Neural cell (in vitro differentiated cells): ENCODE measurements at regions not wholly inside any gene's neighbourhood (a gene's known extent, or its start where the extent isn't known, plus 50 kb on each side); places are given as distances from the start of the nearest gene placed in this dataset.

ENCODE experiments used
- H2AFZ ChIP-seq: fragments of 200-600, 300-800 bp; sonication (generic), shearing (Covaris generic); 2 replicates; pipeline ENCODE4 v1.6.0; 2014; ENCODE audit warnings: low read depth, mild to moderate bottlenecking, antibody characterized with exemption, low read length, moderate library complexity
- H3F3A ChIP-seq: fragments of 200-600 bp; shearing (Covaris generic); 2 replicates; pipeline ENCODE4 v1.6.1; 2016; ENCODE audit warnings: mild to moderate bottlenecking, moderate library complexity, mixed read lengths, antibody characterized with exemption, low read length; ENCODE audit not compliant: insufficient read depth, poor library complexity, severe bottlenecking
- H3K27ac ChIP-seq: fragments of 200-600, 300-800 bp; sonication (generic), shearing (Covaris generic); 2 replicates; pipeline ENCODE4 v1.5.1; 2014; ENCODE audit warnings: mild to moderate bottlenecking, low read length, moderate library complexity
- H3K27me3 ChIP-seq: fragments of 300-800, 200-600 bp; sonication (generic), shearing (Covaris generic); 2 replicates; pipeline ENCODE4 v1.6.0; 2014; ENCODE audit warnings: mild to moderate bottlenecking, low read depth, low read length, moderate library complexity; ENCODE audit not compliant: insufficient read depth
- H3K36me3 ChIP-seq: fragments of 300-800, 200-600 bp; sonication (generic), shearing (Covaris generic); 2 replicates; pipeline ENCODE4 v1.5.1; 2014; ENCODE audit warnings: mild to moderate bottlenecking, antibody characterized with exemption, low read length, moderate library complexity; ENCODE audit not compliant: insufficient read depth
- H3K4me2 ChIP-seq: fragments of 300-800, 200-600 bp; sonication (generic), shearing (Covaris generic); 2 replicates; pipeline ENCODE4 v1.6.0; 2014; ENCODE audit warnings: mild to moderate bottlenecking, low read length
- H3K4me3 ChIP-seq: fragments of 300-800, 200-600 bp; sonication (generic), shearing (Covaris generic); 2 replicates; pipeline ENCODE4 v1.5.1; 2014; ENCODE audit warnings: mild to moderate bottlenecking, low read length, moderate library complexity
- H3K79me2 ChIP-seq: fragments of 200-600 bp; shearing (Covaris generic); replicated peaks from 2 replicates; pipeline ENCODE4 v1.6.0; 2014; ENCODE audit warnings: mild to moderate bottlenecking, low read length, moderate library complexity; ENCODE audit not compliant: insufficient read depth
- H3K9ac ChIP-seq: fragments of 300-800, 200-600 bp; sonication (generic), shearing (Covaris generic); 2 replicates; pipeline ENCODE4 v1.6.1; 2016; ENCODE audit warnings: mild to moderate bottlenecking, low read length, mixed read lengths
- H3K9me2 ChIP-seq: fragments of 200-600 bp; shearing (Covaris generic); 2 replicates; pipeline ENCODE4 v1.6.1; 2016; ENCODE audit warnings: mild to moderate bottlenecking, low read length, mixed read lengths; ENCODE audit not compliant: insufficient read depth
- H3K9me3 ChIP-seq: fragments of 200-600, 300-800 bp; sonication (generic), shearing (Covaris generic); 2 replicates; pipeline ENCODE4 v1.6.1; 2016; ENCODE audit warnings: mild to moderate bottlenecking, mixed run types, low read length, moderate library complexity, mixed read lengths
- H4K20me1 ChIP-seq: fragments of 200-600 bp; shearing (Covaris generic); 2 replicates; pipeline ENCODE4 v1.6.1; 2016; ENCODE audit warnings: mild to moderate bottlenecking, mixed run types; ENCODE audit not compliant: insufficient read depth
- CTCF ChIP-seq: fragments of 450-650 bp; IDR thresholded peaks from 2 replicates; pipeline ENCODE4 v1.5.1; 2014; ENCODE audit warnings: antibody characterized with exemption, mild to moderate bottlenecking, moderate library complexity; ENCODE audit not compliant: poor library complexity, severe bottlenecking
- EP300 ChIP-seq: fragments of 450-650 bp; conservative IDR thresholded peaks from 2 replicates; pipeline ENCODE4 v1.6.1; 2014; ENCODE audit warnings: antibody characterized with exemption, mild to moderate bottlenecking, moderate library complexity; ENCODE audit not compliant: poor library complexity, severe bottlenecking
- EZH2 ChIP-seq: fragments of 200-600, 300-800 bp; shearing (Covaris generic), sonication (generic); IDR thresholded peaks from 2 replicates; pipeline ENCODE4 v1.6.1; 2014; ENCODE audit warnings: antibody characterized with exemption, low read length, borderline replicate concordance, mild to moderate bottlenecking; ENCODE audit not compliant: insufficient read depth, poor library complexity, severe bottlenecking
- MXI1 ChIP-seq: fragments of 450-650 bp; conservative IDR thresholded peaks from 2 replicates; pipeline ENCODE4 v1.6.1; 2014; ENCODE audit warnings: antibody characterized with exemption, mild to moderate bottlenecking; ENCODE audit not compliant: poor library complexity, severe bottlenecking
- POLR2AphosphoS5 ChIP-seq: IDR thresholded peaks from 2 replicates; pipeline ENCODE4 v1.6.1; 2012
- RAD21 ChIP-seq: fragments of 450-650 bp; conservative IDR thresholded peaks from 2 replicates; pipeline ENCODE4 v1.6.1; 2014; ENCODE audit warnings: antibody characterized with exemption, mild to moderate bottlenecking, moderate library complexity
- REST ChIP-seq: IDR thresholded peaks from 2 replicates; pipeline ENCODE4 v1.6.1; 2012; ENCODE audit warnings: borderline replicate concordance
- SMC3 ChIP-seq: fragments of 450-650 bp; conservative IDR thresholded peaks from 2 replicates; pipeline ENCODE4 v1.6.1; 2014; ENCODE audit warnings: antibody characterized with exemption, mild to moderate bottlenecking, moderate library complexity; ENCODE audit not compliant: poor library complexity
- TAF1 ChIP-seq: IDR thresholded peaks from 2 replicates; pipeline ENCODE4 v1.6.1; 2012; ENCODE audit warnings: low read depth

GRCh38 chr20:57938158-57939108 is 228.6 kb upstream of the PMEPA1 start:
- Histone ChIP-seq H3F3A (no peaks in the 10 kb centered on the region), H4K20me1 (no peaks in the 10 kb centered on the region)
- TF ChIP-seq MXI1 = no peak

GRCh38 chr20:57936636-57937385 is 227.0 kb upstream of the PMEPA1 start:
- Histone ChIP-seq H3K79me2 (no peaks in the 10 kb centered on the region), H3K27ac (no peak overlapping the region), H3F3A (no peaks in the 10 kb centered on the region), H3K4me3 (no peak overlapping the region), H4K20me1 (no peaks in the 10 kb centered on the region), H3K4me2 (no peak overlapping the region), H2AFZ (no peak overlapping the region), H3K9ac (no peak overlapping the region), H3K27me3 (no peaks in the 10 kb centered on the region), H3K9me2 (no peaks in the 10 kb centered on the region), H3K9me3 (no peaks in the 10 kb centered on the region), H3K36me3 (no peaks in the 10 kb centered on the region)
- TF ChIP-seq REST (no peak), TAF1 (no peak), EP300 (no peak), SMC3 (no peak), MXI1 (no peak), RAD21 (no peak), CTCF (no peak), EZH2 (no peak), POLR2AphosphoS5 (no peak)

More at GRCh38 chr20:57938158-57939108, 228.6 kb upstream of the PMEPA1 start:
- H3K27ac ChIP-seq = no peak overlapping the region
- no peaks in the 10 kb centered on the region for H3K9me3 ChIP-seq
- H3K9ac ChIP-seq = no peak overlapping the region
- H3K79me2 ChIP-seq = no peaks in the 10 kb centered on the region
- H3K9me2 ChIP-seq = no peaks in the 10 kb centered on the region
- no peak overlapping the region for H3K4me2 ChIP-seq
- H3K27me3 ChIP-seq = no peaks in the 10 kb centered on the region
- H2AFZ ChIP-seq = no peak overlapping the region
- H3K4me3 ChIP-seq = no peak overlapping the region
- H3K36me3 ChIP-seq = no peaks in the 10 kb centered on the region
